HEK293T (cell line): ENCODE measurements at regions not wholly inside any gene's neighbourhood (a gene's known extent, or its start where the extent isn't known, plus 50 kb on each side); places are given as distances from the start of the nearest gene placed in this dataset.
"Not testable (repeated sequence)": the region's sequence is repeated elsewhere in the genome, so short reads cannot be mapped to it uniquely, and the experiment has no call there.

Source experiments
- CTCF ChIA-PET: fragments of 350-600 bp; formaldehyde crosslinking; extraction: SDS; loops from one replicate; lab custom pipeline; 2021; ENCODE audit warnings: antibody characterized with exemption, inconsistent platforms; lab: Yijun Ruan, JAX
- POLR2A ChIA-PET: fragments of 350-600 bp; formaldehyde crosslinking; extraction: SDS; loops from one replicate; lab custom pipeline; 2020; ENCODE audit warnings: antibody characterized with exemption, inconsistent platforms; lab: Yijun Ruan, JAX
- DNase-seq: peaks from one replicate; pipeline ENCODE4 v3.0.0; 2012; ENCODE audit warnings: mixed read lengths; ENCODE audit errors: extremely low spot score
- ARNT ChIP-seq: fragments of 450-650 bp; IDR thresholded peaks from 2 replicates; pipeline ENCODE4 v1.6.1; 2017; ENCODE audit warnings: mild to moderate bottlenecking
- BHLHE40 ChIP-seq: fragments of 450-650 bp; IDR thresholded peaks from 2 replicates; pipeline ENCODE4 v1.6.1; 2016; ENCODE audit warnings: mild to moderate bottlenecking, moderate library complexity, borderline replicate concordance
- CTBP1 ChIP-seq: fragments of 450-650 bp; IDR thresholded peaks from 2 replicates; pipeline ENCODE4 v1.6.1; 2016; ENCODE audit warnings: borderline replicate concordance
- ELF4 ChIP-seq: fragments of 450-650 bp; IDR thresholded peaks from 2 replicates; pipeline ENCODE4 v1.6.1; 2017; ENCODE audit warnings: antibody characterized with exemption
- FOXA1 ChIP-seq: fragments of 450-650 bp; IDR thresholded peaks from 2 replicates; pipeline ENCODE4 v1.6.1; 2016; ENCODE audit warnings: mild to moderate bottlenecking
- FOXK2 ChIP-seq: fragments of 450-650 bp; IDR thresholded peaks from 2 replicates; pipeline ENCODE4 v1.6.1; 2016; ENCODE audit warnings: mild to moderate bottlenecking
- FOXM1 ChIP-seq: fragments of 450-650 bp; IDR thresholded peaks from 2 replicates; pipeline ENCODE4 v1.6.1; 2017; ENCODE audit warnings: mild to moderate bottlenecking, borderline replicate concordance
- HDGF ChIP-seq: fragments of 450-650 bp; IDR thresholded peaks from 2 replicates; pipeline ENCODE4 v1.6.1; 2017; ENCODE audit warnings: antibody characterized with exemption, borderline replicate concordance
- L3MBTL2 ChIP-seq: fragments of 450-650 bp; conservative IDR thresholded peaks from 2 replicates; pipeline ENCODE4 v1.6.1; 2016; ENCODE audit warnings: mild to moderate bottlenecking
- LEF1 ChIP-seq: fragments of 450-650 bp; IDR thresholded peaks from 2 replicates; pipeline ENCODE4 v1.6.1; 2017; ENCODE audit warnings: mild to moderate bottlenecking, borderline replicate concordance
- NFRKB ChIP-seq: fragments of 450-650 bp; IDR thresholded peaks from 2 replicates; pipeline ENCODE4 v1.6.1; 2016; ENCODE audit warnings: mild to moderate bottlenecking, moderate library complexity
- PKNOX1 ChIP-seq: fragments of 450-650 bp; IDR thresholded peaks from 2 replicates; pipeline ENCODE4 v1.6.1; 2016
- SP1 ChIP-seq: fragments of 450-650 bp; IDR thresholded peaks from 2 replicates; pipeline ENCODE4 v1.6.1; 2017
- SUZ12 ChIP-seq: fragments of 450-650 bp; IDR thresholded peaks from 2 replicates; pipeline ENCODE4 v1.6.1; 2016; ENCODE audit warnings: mild to moderate bottlenecking
- TARDBP ChIP-seq: fragments of 450-650 bp; IDR thresholded peaks from 2 replicates; pipeline ENCODE4 v1.6.1; 2016
- ZNF384 ChIP-seq: fragments of 450-650 bp; IDR thresholded peaks from 2 replicates; pipeline ENCODE4 v1.6.1; 2016

GRCh38 chr6:14518515-14519217 is 401.1 kb downstream of the CD83 start:
- POLR2A ChIA-PET = no interaction called here

GRCh38 chr6:14520029-14520428 is 402.5 kb downstream of the CD83 start:
- CTCF ChIA-PET = no interaction called here

More at GRCh38 chr6:14518515-14519217, 401.1 kb downstream of the CD83 start:
- TF ChIP-seq ARNT = no peak
- DNase-seq = no peak
- CTCF ChIA-PET = interaction anchor here (0.6 to 0.7 kb wide), 2 partner anchors 15 to 157 kb away, joined by 3 read pairs; no protein-coding TSS in a partner anchor

GRCh38 chr6:14520536-14520935 is 403.0 kb downstream of the CD83 start:
- CTCF ChIA-PET = no interaction called here
- no peak for DNase-seq
- POLR2A ChIA-PET = no interaction called here
- TF ChIP-seq NFRKB (no peak), CTBP1 (no peak), ZNF384 (no peak), BHLHE40 (no peak), HDGF (no peak), ELF4 (no peak), SUZ12 (no peak), FOXA1 (no peak), TARDBP (no peak), SP1 (no peak), FOXM1 (no peak), LEF1 (no peak), ARNT (no peak), L3MBTL2 (no peak), FOXK2 (no peak)

More at GRCh38 chr6:14520029-14520428, 402.5 kb downstream of the CD83 start:
- TF ChIP-seq SP1 = no peak
- no peak for TF ChIP-seq PKNOX1
- no peak for TF ChIP-seq FOXA1
- no peak for TF ChIP-seq ZNF384
- TF ChIP-seq FOXM1 = no peak
- TF ChIP-seq NFRKB = no peak
- TF ChIP-seq CTBP1 = no peak
- TF ChIP-seq LEF1 = no peak
- TF ChIP-seq HDGF = no peak
- TF ChIP-seq TARDBP = no peak
- no peak for TF ChIP-seq L3MBTL2
- POLR2A ChIA-PET = no interaction called here
- no peak for DNase-seq

GRCh38 chr6:14521141-14521540 is 403.6 kb downstream of the CD83 start:
- CTCF ChIA-PET = no interaction called here
- POLR2A ChIA-PET = no interaction called here
- TF ChIP-seq FOXA1 (no peak), SUZ12 (no peak), PKNOX1 (no peak), NFRKB (no peak), ZNF384 (no peak), TARDBP (no peak), CTBP1 (no peak)
- DNase-seq = no peak

- POLR2A ChIA-PET, CTCF ChIA-PET, DNase-seq: not testable (repeated sequence)
Observed at GRCh38 chr6:14521861-14522260, 404.3 kb downstream of the CD83 start.

- CTCF ChIA-PET = no interaction called here
- DNase-seq = no peak
- no peak for TF ChIP-seq CTBP1
- no peak for TF ChIP-seq NFRKB
- no peak for TF ChIP-seq SP1
- no peak for TF ChIP-seq HDGF
- no peak for TF ChIP-seq ZNF384
- TF ChIP-seq LEF1 = no peak
- POLR2A ChIA-PET = no interaction called here
Observed at GRCh38 chr6:14524319-14524718, 406.7 kb downstream of the CD83 start.

GRCh38 chr6:14530385-14530784 is 412.8 kb downstream of the CD83 start:
- TF ChIP-seq ELF4 = no peak
- TF ChIP-seq FOXA1 = no peak
- ChIA-PET CTCF (no interaction called here), POLR2A (no interaction called here)
- DNase-seq = no peak

GRCh38 chr6:14533446-14533845 is 415.9 kb downstream of the CD83 start:
- TF ChIP-seq FOXA1 (no peak), SP1 (no peak), FOXM1 (no peak), HDGF (no peak), ELF4 (no peak)
- ChIA-PET CTCF (no interaction called here), POLR2A (no interaction called here)
- DNase-seq = no peak
